GM18511 (cell line): ENCODE measurements at regions not wholly inside any gene's neighbourhood (a gene's known extent, or its start where the extent isn't known, plus 50 kb on each side); places are given as distances from the start of the nearest gene placed in this dataset.

Experiments
- ATAC-seq: cut with Tn5 transposase; IDR thresholded peaks from one replicate; pipeline ENCODE4 v1.9.1; 2021; ENCODE audit warnings: mild to moderate bottlenecking, moderate library complexity; ENCODE audit not compliant: unreplicated experiment

DNA sequence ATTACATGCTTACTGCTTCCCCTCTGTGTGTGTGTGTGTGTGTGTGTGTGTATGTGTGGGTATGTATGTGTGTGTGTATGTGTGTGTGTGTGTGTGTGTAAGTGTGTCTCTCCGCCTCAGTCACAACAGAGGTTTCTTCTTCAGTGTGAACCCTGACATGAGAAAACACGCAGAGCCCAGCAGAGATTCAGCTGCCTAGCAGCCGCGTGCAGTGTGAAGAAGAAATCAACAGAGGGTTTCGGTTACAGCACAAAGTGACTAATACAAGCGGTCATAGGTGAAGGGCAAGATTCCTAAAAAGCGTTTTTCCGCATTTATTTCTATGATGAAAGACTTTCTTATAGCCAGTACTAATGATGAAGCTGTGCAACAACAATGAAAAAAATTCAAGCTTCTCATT is 55.3 kb upstream of the ZFP42 start:
- no peak for ATAC-seq

DNA sequence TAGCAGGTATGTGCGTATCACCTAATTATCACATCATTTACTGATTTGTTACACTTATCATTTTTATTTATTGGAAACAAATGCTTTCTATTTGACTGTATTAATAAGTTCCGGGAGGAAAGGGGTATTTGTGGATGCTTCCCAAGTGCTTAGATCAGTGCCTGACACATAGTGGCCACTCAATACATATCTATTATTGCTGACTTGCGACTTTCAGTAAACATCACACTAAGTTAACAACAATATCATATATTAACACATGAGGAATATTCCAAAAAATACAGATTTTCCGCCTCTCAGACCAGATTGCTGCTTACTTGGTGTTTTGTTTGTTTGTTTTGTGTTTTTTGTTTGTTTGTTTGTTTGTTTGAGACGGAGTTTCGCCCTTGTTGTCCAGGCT is 52.6 kb upstream of the ZFP42 start:
- no peak for ATAC-seq

- no peak for ATAC-seq
These were observed 51.4 kb upstream of the ZFP42 start for GRCh38 chr4:187944179-187944578.
